Gastroesophageal sphincter (tissue), 2 donors: ENCODE measurements at regions not wholly inside any gene's neighbourhood (a gene's known extent, or its start where the extent isn't known, plus 50 kb on each side); places are given as distances from the start of the nearest gene placed in this dataset.

Experiments used
- EP300 ChIP-seq: sonication (generic); formaldehyde crosslinking; IDR thresholded peaks from one replicate; pipeline ENCODE4 v1.6.1; 2017; ENCODE audit warnings: antibody characterized with exemption, mild to moderate bottlenecking
- POLR2AphosphoS5 ChIP-seq: sonication (generic); formaldehyde crosslinking; IDR thresholded peaks from one replicate; pipeline ENCODE4 v1.6.1; 2017; ENCODE audit warnings: antibody characterized with exemption

GRCh38 chr7:114100810-114101209 is 182.0 kb upstream of the PPP1R3A start:
- TF ChIP-seq EP300 (no peak), POLR2AphosphoS5 (no peak)
